ENCODE measurements at regions not wholly inside any gene's neighbourhood (a gene's known extent, or its start where the extent isn't known, plus 50 kb on each side); places are given as distances from the start of the nearest gene placed in this dataset.

- no peaks in the 10 kb centered on the region for H3K36me3 ChIP-seq (replicated peaks; ENCODE audit: insufficient read depth, low read depth)
- H3K27ac ChIP-seq = no peak overlapping the region
- H2AFZ ChIP-seq = no peak overlapping the region
- TF ChIP-seq EZH2phosphoT487 (IDR thresholded peaks at IDR 0.05; ENCODE audit: low read depth, severe bottlenecking, unreplicated experiment) (no peak), CTCF (IDR thresholded peaks at IDR 0.05; ENCODE audit: poor library complexity) (no peak), EZH2 (IDR thresholded peaks at IDR 0.05; ENCODE audit: borderline replicate concordance) (no peak)
- no peaks in the 10 kb centered on the region for H3K27me3 ChIP-seq
- no peaks in the 10 kb centered on the region for H3K9me3 ChIP-seq (ENCODE audit: low read depth)
- H3K4me2 ChIP-seq = no peak overlapping the region
- H3K9me2 ChIP-seq (replicated peaks; ENCODE audit: insufficient read depth) = no peaks in the 10 kb centered on the region
- H3K4me3 ChIP-seq = no peak overlapping the region
- no peak for DNase-seq (ENCODE audit: low spot score)
- 79% methylated on average over 4 of the region's 4 CpGs for WGBS (ENCODE audit: low lambda C conversion rate, missing lambda C conversion rate)
- no peaks in the 10 kb centered on the region for H3K4me1 ChIP-seq (ENCODE audit: insufficient read depth)
- no peaks in the 10 kb centered on the region for H3K79me2 ChIP-seq
- no peaks in the 10 kb centered on the region for H4K20me1 ChIP-seq (ENCODE audit: insufficient read depth, poor library complexity, severe bottlenecking)
These were observed 1047.8 kb downstream of the EPHA7 start for GRCh38 chr6:92371211-92372208.

GRCh38 chr6:92369309-92369708 is 1050.0 kb downstream of the EPHA7 start:
- WGBS (ENCODE audit: low lambda C conversion rate, missing lambda C conversion rate) = 78% methylated on average over 2 of the region's 2 CpGs
- Histone ChIP-seq H3K9me2 (replicated peaks; ENCODE audit: insufficient read depth) (no peaks in the 10 kb centered on the region), H3K27ac (no peak overlapping the region), H3K27me3 (no peaks in the 10 kb centered on the region), H3K9me3 (ENCODE audit: low read depth) (no peaks in the 10 kb centered on the region), H3K4me2 (no peak overlapping the region), H4K20me1 (ENCODE audit: insufficient read depth, poor library complexity, severe bottlenecking) (no peaks in the 10 kb centered on the region), H3K79me2 (no peaks in the 10 kb centered on the region), H3K36me3 (replicated peaks; ENCODE audit: insufficient read depth, low read depth) (no peaks in the 10 kb centered on the region), H3K4me3 (no peak overlapping the region), H2AFZ (no peak overlapping the region), H3K4me1 (ENCODE audit: insufficient read depth) (peaks cover 6% of the 10 kb centered on the region)
- TF ChIP-seq EZH2 (IDR thresholded peaks at IDR 0.05; ENCODE audit: borderline replicate concordance) (no peak), EZH2phosphoT487 (IDR thresholded peaks at IDR 0.05; ENCODE audit: low read depth, severe bottlenecking, unreplicated experiment) (no peak), CTCF (IDR thresholded peaks at IDR 0.05; ENCODE audit: poor library complexity) (no peak)
- DNase-seq (ENCODE audit: low spot score) = no peak

- H3K4me1 ChIP-seq (ENCODE audit: insufficient read depth) = peaks cover 6% of the 10 kb centered on the region
- no peak for TF ChIP-seq CTCF (IDR thresholded peaks at IDR 0.05; ENCODE audit: poor library complexity)
- TF ChIP-seq EZH2phosphoT487 (IDR thresholded peaks at IDR 0.05; ENCODE audit: low read depth, severe bottlenecking, unreplicated experiment) = no peak
- TF ChIP-seq EZH2 (IDR thresholded peaks at IDR 0.05; ENCODE audit: borderline replicate concordance) = no peak
- no peaks in the 10 kb centered on the region for H3K27me3 ChIP-seq
- no peaks in the 10 kb centered on the region for H3K36me3 ChIP-seq (replicated peaks; ENCODE audit: insufficient read depth, low read depth)
- peak overlapping the region; percentile 13 for H3K4me2 ChIP-seq
- no peaks in the 10 kb centered on the region for H4K20me1 ChIP-seq (ENCODE audit: insufficient read depth, poor library complexity, severe bottlenecking)
- H3K4me3 ChIP-seq = no peak overlapping the region
- H2AFZ ChIP-seq = no peak overlapping the region
- peak; percentile 41 for DNase-seq (ENCODE audit: low spot score)
- WGBS (ENCODE audit: low lambda C conversion rate, missing lambda C conversion rate) = 68% methylated on average over 2 of the region's 2 CpGs
- no peaks in the 10 kb centered on the region for H3K9me3 ChIP-seq (ENCODE audit: low read depth)
- H3K9me2 ChIP-seq (replicated peaks; ENCODE audit: insufficient read depth) = no peaks in the 10 kb centered on the region
- no peaks in the 10 kb centered on the region for H3K79me2 ChIP-seq
- H3K27ac ChIP-seq = peak overlapping the region; percentile 29
These were observed 1054.3 kb downstream of the EPHA7 start for GRCh38 chr6:92364948-92365541.

Measured in hepatocyte (in vitro differentiated cells).